HFFc6 (cell line): ENCODE measurements at regions not wholly inside any gene's neighbourhood (a gene's known extent, or its start where the extent isn't known, plus 50 kb on each side); places are given as distances from the start of the nearest gene placed in this dataset.

Experiments used
- DNase-seq: peaks from one replicate; pipeline ENCODE4 v3.0.0-alpha.2; 2018
- H3K27ac Mint-ChIP-seq: 2 replicates; pipeline ENCODE4 v1.8.0; 2020; ENCODE audit warnings: mild to moderate bottlenecking, mixed read lengths
- H3K27me3 Mint-ChIP-seq: 2 replicates; pipeline ENCODE4 v1.8.0; 2021; ENCODE audit warnings: mild to moderate bottlenecking, moderate library complexity, mixed read lengths; ENCODE audit not compliant: insufficient read depth
- H3K36me3 Mint-ChIP-seq: 2 replicates; pipeline ENCODE4 v1.8.0; 2021; ENCODE audit warnings: low read depth, mixed read lengths
- H3K4me1 Mint-ChIP-seq: 2 replicates; pipeline ENCODE4 v1.8.0; 2020; ENCODE audit warnings: low read depth, mixed read lengths
- H3K4me3 Mint-ChIP-seq: 2 replicates; pipeline ENCODE4 v1.8.0; 2020; ENCODE audit warnings: mild to moderate bottlenecking, moderate library complexity, mixed read lengths
- H3K9me3 Mint-ChIP-seq: 2 replicates; pipeline ENCODE4 v1.8.0; 2020; ENCODE audit warnings: mild to moderate bottlenecking, mixed read lengths
- TF ChIP-seq, protein P1 (sequence below): fragments of 200-600 bp; sonication (generic); IDR thresholded peaks from 2 replicates; pipeline ENCODE4 v1.5.0; 2021; ENCODE audit warnings: antibody characterized with exemption, mild to moderate bottlenecking

DNA sequence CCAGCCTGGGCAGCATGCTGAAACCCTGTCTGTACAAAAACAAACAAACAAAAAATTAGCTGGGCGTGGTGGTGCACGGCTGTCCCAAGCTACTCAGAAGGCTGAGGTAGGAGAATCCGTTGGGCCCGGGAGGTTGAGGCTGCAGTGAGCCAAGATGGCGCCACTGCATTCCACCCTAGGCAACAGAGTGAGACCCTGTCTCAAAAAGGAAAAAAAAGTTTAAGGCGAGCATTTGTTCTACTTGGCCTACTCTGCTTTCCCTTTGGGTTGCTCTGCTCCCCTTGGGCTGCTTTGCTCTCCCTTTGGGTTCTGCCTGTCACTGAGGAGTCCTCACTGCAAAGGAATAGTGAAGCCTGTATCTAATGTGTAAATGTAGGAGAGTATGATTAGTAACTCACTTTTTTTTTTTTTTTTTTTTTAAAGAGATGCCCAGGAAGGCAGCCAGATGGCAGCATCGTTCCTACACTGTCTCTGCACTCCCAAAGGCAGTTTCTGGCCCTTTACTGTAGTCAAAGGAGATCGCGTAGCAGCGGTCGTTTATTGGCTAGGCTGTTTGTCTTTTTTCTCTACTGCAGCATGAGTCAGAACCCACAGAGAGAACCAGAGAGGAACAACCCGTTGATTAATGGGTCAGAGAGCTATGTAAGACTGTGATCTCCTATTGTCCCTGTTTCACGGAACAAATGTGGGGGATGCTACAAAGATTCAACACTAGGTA is 118.3 kb upstream of the CWC22 start:
- H3K36me3 Mint-ChIP-seq, result no peaks in the 10 kb centered on the region
- H3K4me1 Mint-ChIP-seq, result peaks cover 58% of the 10 kb centered on the region
- peak overlapping the region; percentile 61 for H3K27ac Mint-ChIP-seq
- TF ChIP-seq, protein P1, sequence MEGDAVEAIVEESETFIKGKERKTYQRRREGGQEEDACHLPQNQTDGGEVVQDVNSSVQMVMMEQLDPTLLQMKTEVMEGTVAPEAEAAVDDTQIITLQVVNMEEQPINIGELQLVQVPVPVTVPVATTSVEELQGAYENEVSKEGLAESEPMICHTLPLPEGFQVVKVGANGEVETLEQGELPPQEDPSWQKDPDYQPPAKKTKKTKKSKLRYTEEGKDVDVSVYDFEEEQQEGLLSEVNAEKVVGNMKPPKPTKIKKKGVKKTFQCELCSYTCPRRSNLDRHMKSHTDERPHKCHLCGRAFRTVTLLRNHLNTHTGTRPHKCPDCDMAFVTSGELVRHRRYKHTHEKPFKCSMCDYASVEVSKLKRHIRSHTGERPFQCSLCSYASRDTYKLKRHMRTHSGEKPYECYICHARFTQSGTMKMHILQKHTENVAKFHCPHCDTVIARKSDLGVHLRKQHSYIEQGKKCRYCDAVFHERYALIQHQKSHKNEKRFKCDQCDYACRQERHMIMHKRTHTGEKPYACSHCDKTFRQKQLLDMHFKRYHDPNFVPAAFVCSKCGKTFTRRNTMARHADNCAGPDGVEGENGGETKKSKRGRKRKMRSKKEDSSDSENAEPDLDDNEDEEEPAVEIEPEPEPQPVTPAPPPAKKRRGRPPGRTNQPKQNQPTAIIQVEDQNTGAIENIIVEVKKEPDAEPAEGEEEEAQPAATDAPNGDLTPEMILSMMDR, result peak; percentile 83
- no peaks in the 10 kb centered on the region for H3K9me3 Mint-ChIP-seq
- peak overlapping the region; percentile 53 for H3K4me3 Mint-ChIP-seq
- DNase-seq, result peak; percentile 96
- no peaks in the 10 kb centered on the region for H3K27me3 Mint-ChIP-seq

DNA sequence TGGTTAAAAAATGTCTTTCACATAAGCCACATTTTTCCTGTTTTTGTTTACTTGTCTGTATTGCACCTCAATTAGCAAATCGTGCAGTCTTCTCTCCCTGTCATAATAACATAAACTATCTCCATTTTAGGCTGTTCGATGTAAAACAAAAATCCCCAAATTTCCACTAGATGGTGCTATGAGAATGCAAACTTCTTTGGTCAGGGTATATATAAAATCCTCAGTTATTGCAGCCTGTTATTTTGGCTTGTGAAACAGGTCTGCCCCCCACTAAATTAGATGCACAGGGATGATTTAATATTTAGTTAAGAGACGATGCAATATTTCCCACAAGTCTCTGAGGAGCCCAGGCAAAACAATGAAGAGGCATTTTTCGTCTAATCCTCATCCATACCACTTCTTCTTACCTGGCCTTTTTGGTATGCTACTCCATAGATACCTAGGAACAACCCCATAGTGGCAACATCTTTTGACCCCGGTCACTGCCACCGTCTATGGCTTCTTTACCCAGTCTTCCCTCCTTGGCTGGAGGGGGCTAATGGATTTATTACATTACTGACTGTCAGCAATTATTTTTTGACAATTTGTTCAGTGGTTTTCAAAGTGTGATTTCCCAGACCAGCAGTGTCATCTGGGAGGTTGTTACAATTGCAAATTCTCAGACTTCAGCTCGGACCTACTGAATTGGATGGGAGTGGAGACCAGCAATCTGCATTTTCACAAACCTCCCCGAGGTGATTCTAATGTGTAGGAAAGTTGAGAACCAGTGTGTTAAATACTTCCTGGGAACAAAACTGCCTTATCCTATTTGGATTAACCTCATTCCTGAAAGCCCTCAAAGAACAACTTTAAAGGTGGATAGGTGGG is 117.4 kb upstream of the CWC22 start:
- Mint-ChIP-seq H3K4me3 (no peak overlapping the region), H3K27ac (0 out of 2 replicates have a peak overlapping the region, but pooled peaks have one; percentile 15), H3K36me3 (no peaks in the 10 kb centered on the region), H3K4me1 (peaks cover 49% of the 10 kb centered on the region), H3K9me3 (no peaks in the 10 kb centered on the region), H3K27me3 (no peaks in the 10 kb centered on the region)
- DNase-seq, result peak; percentile 54
- TF ChIP-seq, protein P1, result peak; percentile 88

DNA sequence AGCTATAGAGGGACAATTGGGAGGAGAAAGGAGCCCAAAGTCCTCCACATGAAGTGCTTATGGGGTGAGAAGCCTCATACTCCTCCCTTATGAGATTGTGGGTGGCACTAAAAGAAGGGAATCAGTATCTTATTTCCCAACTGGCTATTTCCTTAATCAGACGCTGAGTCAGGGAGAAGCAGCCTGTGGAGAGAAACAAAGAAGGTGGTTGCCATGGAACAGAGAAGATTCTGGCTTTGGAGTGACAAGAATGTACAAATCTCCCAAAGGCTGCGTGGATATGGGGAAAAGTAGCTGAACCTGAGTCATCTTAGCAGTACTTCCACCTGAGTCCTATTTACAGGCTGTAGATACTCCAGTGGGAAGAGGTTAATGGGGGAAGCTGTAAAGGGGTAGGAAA is 115.8 kb upstream of the CWC22 start:
- Mint-ChIP-seq H3K4me3 (no peak overlapping the region), H3K27me3 (no peaks in the 10 kb centered on the region), H3K36me3 (no peaks in the 10 kb centered on the region), H3K27ac (peak overlapping the region; percentile 60), H3K9me3 (no peaks in the 10 kb centered on the region), H3K4me1 (peaks cover 35% of the 10 kb centered on the region)
- TF ChIP-seq, protein P1, result no peak
- peak; percentile 79 for DNase-seq

DNA sequence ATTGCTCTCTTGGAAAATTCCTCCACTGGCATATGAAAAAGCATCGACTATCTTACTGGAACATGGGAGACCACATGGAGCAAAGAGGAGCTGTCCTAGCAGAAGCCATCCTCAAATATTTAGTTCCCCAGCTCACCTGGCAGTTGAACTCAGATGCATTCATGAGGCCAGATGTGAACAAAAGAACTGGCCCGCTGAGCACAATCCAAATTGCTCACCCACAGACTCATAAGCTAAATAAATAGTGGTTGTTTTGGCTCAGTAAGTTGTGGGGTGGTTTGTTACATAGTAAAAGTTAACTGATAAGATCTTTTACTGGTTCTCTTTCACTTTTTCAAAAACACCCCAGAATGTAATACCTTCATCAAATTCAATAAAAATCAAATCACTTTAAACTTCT is 108.6 kb upstream of the CWC22 start:
- Mint-ChIP-seq H3K27me3 (peaks cover 2% of the 10 kb centered on the region), H3K36me3 (no peaks in the 10 kb centered on the region), H3K4me1 (no peaks in the 10 kb centered on the region), H3K9me3 (no peaks in the 10 kb centered on the region), H3K4me3 (no peak overlapping the region), H3K27ac (no peak overlapping the region)
- TF ChIP-seq, protein P1, result no peak
- no peak for DNase-seq

DNA sequence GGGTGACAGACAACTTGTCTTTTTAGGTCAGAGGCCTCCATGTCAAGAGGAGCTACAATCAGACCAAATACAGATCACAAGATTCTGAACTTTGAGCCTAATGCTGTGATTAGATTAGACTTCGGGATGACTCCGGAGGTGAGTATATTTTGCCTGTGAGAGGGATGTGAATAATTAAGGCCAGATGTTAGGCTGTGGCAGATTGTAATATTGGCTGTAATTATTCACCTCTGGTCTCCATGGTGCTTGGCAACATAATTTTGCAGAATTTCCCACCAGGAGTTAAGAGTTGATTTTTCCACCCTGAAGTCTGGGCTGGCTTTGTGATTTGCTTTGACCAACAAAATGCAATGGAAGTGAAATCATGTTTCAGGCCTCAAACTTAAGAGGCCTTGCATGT is 108.2 kb upstream of the CWC22 start:
- Mint-ChIP-seq H3K36me3 (no peaks in the 10 kb centered on the region), H3K4me1 (no peaks in the 10 kb centered on the region), H3K4me3 (no peak overlapping the region), H3K27me3 (peaks cover 2% of the 10 kb centered on the region), H3K27ac (no peak overlapping the region), H3K9me3 (no peaks in the 10 kb centered on the region)
- no peak for DNase-seq
- TF ChIP-seq, protein P1, result no peak
